ENCODE measurements at regions not wholly inside any gene's neighbourhood (a gene's known extent, or its start where the extent isn't known, plus 50 kb on each side); places are given as distances from the start of the nearest gene placed in this dataset.

DNA sequence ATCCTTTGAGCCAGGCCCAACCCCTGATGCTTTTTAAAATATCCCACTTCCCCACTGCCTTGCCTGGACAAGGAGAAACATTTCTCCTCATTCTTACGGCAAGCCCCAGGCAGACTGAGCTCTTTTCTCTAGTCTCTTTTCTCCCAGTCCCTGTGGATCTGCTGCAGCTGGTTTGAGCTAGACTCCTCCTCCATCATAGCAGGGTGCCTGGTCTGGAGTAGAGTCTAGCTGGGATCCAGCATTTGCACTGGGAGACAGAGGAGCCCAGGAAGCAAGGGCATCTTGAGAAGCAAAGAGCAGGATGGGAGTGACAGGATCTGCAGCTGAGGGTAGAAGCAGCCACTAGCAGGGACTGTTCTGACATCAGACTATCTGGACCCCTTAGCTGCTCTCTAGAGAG lies 562.3 kb upstream of the COBL start:
- H3K36me3 ChIP-seq (ENCODE audit: insufficient read depth, low read length): no peaks in the 10 kb centered on the region
- no peaks in the 10 kb centered on the region for H3K4me1 ChIP-seq (ENCODE audit: insufficient read depth, low read length, severe bottlenecking)
- no peaks in the 10 kb centered on the region for H3K9me3 ChIP-seq (ENCODE audit: low read length)
- TF ChIP-seq, protein P1, sequence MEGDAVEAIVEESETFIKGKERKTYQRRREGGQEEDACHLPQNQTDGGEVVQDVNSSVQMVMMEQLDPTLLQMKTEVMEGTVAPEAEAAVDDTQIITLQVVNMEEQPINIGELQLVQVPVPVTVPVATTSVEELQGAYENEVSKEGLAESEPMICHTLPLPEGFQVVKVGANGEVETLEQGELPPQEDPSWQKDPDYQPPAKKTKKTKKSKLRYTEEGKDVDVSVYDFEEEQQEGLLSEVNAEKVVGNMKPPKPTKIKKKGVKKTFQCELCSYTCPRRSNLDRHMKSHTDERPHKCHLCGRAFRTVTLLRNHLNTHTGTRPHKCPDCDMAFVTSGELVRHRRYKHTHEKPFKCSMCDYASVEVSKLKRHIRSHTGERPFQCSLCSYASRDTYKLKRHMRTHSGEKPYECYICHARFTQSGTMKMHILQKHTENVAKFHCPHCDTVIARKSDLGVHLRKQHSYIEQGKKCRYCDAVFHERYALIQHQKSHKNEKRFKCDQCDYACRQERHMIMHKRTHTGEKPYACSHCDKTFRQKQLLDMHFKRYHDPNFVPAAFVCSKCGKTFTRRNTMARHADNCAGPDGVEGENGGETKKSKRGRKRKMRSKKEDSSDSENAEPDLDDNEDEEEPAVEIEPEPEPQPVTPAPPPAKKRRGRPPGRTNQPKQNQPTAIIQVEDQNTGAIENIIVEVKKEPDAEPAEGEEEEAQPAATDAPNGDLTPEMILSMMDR (IDR thresholded peaks at IDR 0.05; ENCODE audit: low read length): no peak
- TF ChIP-seq EZH2 (IDR thresholded peaks at IDR 0.05; ENCODE audit: borderline replicate concordance, low read length): no peak
- no peaks in the 10 kb centered on the region for H3K9me2 ChIP-seq (ENCODE audit: low read depth, low read length)
- H2AFZ ChIP-seq (ENCODE audit: low read length): no peak overlapping the region
- no peak overlapping the region for H3K4me3 ChIP-seq (ENCODE audit: low read depth, low read length, poor library complexity, severe bottlenecking)
- H3K9ac ChIP-seq (ENCODE audit: low read length): no peak overlapping the region
- no peaks in the 10 kb centered on the region for H3K79me2 ChIP-seq (ENCODE audit: insufficient read depth, low read length)
- H3F3A ChIP-seq (ENCODE audit: insufficient read depth, low read length): no peaks in the 10 kb centered on the region
- no peak overlapping the region for H3K4me2 ChIP-seq (ENCODE audit: low read length)
- H4K20me1 ChIP-seq (ENCODE audit: insufficient read depth, low read length): no peaks in the 10 kb centered on the region
- no peaks in the 10 kb centered on the region for H3K27me3 ChIP-seq (ENCODE audit: insufficient read depth, low read length)
- H3K27ac ChIP-seq (ENCODE audit: low read depth, low read length, poor library complexity, severe bottlenecking): no peak overlapping the region

DNA sequence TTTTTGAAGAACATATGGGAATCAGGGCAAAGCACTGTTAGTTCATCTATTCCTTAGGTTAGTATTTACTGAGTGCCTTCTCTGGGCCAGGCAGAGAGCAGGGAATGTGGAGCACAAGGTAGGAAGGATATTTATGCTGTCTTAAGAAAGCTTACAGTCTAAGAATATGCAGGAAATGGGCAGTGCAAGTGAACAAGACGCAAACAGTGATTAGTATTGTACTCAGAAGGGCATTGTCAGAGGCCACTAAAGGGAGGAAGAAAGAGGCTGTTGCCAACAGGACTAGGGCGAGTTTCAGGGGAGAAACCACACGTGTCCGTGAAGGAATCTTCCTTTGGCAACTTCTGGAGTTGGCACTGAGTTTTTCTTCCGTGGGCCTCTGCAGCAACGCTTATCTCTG lies 552.8 kb upstream of the COBL start:
- Histone ChIP-seq H4K20me1 (ENCODE audit: insufficient read depth, low read length) (no peaks in the 10 kb centered on the region), H3K27me3 (ENCODE audit: insufficient read depth, low read length) (no peaks in the 10 kb centered on the region)
- TF ChIP-seq, protein P1 (IDR thresholded peaks at IDR 0.05; ENCODE audit: low read length): no peak
- TF ChIP-seq EZH2 (IDR thresholded peaks at IDR 0.05; ENCODE audit: borderline replicate concordance, low read length): no peak

DNA sequence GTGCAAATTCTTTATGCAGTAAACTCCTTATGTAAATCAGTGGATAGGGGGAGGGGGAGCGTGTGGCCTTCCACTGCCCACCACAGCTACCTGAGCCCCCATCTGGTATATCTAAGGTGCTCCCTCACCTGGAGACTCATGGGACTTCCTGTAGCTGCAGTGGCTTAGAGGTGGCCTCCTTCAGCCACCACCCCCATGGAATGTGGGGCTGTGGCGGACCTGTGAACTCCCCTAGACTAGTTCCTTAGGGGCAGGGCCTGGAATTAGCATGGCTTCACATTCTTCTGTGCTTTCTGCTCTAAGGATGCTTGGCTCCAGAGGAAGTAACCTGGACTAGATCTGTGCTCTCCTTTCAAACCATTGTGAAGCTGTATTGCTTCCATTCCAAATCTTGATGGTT lies 550.5 kb upstream of the COBL start:
- no peak overlapping the region for H3K27ac ChIP-seq (ENCODE audit: low read depth, low read length, poor library complexity, severe bottlenecking)
- H2AFZ ChIP-seq (ENCODE audit: low read length): peak overlapping the region; percentile 15; the same call in 1 of the 2 replicates
- no peak overlapping the region for H3K4me2 ChIP-seq (ENCODE audit: low read length)
- no peaks in the 10 kb centered on the region for H3K9me2 ChIP-seq (ENCODE audit: low read depth, low read length)
- H3K4me1 ChIP-seq (ENCODE audit: insufficient read depth, low read length, severe bottlenecking): peaks cover 5% of the 10 kb centered on the region
- H4K20me1 ChIP-seq (ENCODE audit: insufficient read depth, low read length): no peaks in the 10 kb centered on the region
- H3K36me3 ChIP-seq (ENCODE audit: insufficient read depth, low read length): no peaks in the 10 kb centered on the region
- H3K4me3 ChIP-seq (ENCODE audit: low read depth, low read length, poor library complexity, severe bottlenecking): no peak overlapping the region
- no peaks in the 10 kb centered on the region for H3F3A ChIP-seq (ENCODE audit: insufficient read depth, low read length)
- no peaks in the 10 kb centered on the region for H3K9me3 ChIP-seq (ENCODE audit: low read length)
- H3K9ac ChIP-seq (ENCODE audit: low read length): no peak overlapping the region
- H3K79me2 ChIP-seq (ENCODE audit: insufficient read depth, low read length): no peaks in the 10 kb centered on the region
- H3K27me3 ChIP-seq (ENCODE audit: insufficient read depth, low read length): no peaks in the 10 kb centered on the region
- TF ChIP-seq, protein P1 (IDR thresholded peaks at IDR 0.05; ENCODE audit: low read length): peak; percentile 29; the same call in 1 of the 2 replicates
- TF ChIP-seq EZH2 (IDR thresholded peaks at IDR 0.05; ENCODE audit: borderline replicate concordance, low read length): no peak

More for the DNA sequence above, 552.8 kb upstream of the COBL start:
- Histone ChIP-seq H3F3A (ENCODE audit: insufficient read depth, low read length) (no peaks in the 10 kb centered on the region), H3K9ac (ENCODE audit: low read length) (no peak overlapping the region), H2AFZ (ENCODE audit: low read length) (no peak overlapping the region), H3K27ac (ENCODE audit: low read depth, low read length, poor library complexity, severe bottlenecking) (no peak overlapping the region), H3K9me3 (ENCODE audit: low read length) (no peaks in the 10 kb centered on the region), H3K36me3 (ENCODE audit: insufficient read depth, low read length) (no peaks in the 10 kb centered on the region), H3K4me2 (ENCODE audit: low read length) (no peak overlapping the region), H3K79me2 (ENCODE audit: insufficient read depth, low read length) (no peaks in the 10 kb centered on the region), H3K4me3 (ENCODE audit: low read depth, low read length, poor library complexity, severe bottlenecking) (no peak overlapping the region), H3K9me2 (ENCODE audit: low read depth, low read length) (no peaks in the 10 kb centered on the region), H3K4me1 (ENCODE audit: insufficient read depth, low read length, severe bottlenecking) (peaks cover 5% of the 10 kb centered on the region)

Data from OCI-LY1 (cell line).